H1 (cell line): ENCODE measurements at regions not wholly inside any gene's neighbourhood (a gene's known extent, or its start where the extent isn't known, plus 50 kb on each side); places are given as distances from the start of the nearest gene placed in this dataset.

ENCODE experiments used
- BACH1 ChIP-seq: IDR thresholded peaks from 2 replicates; pipeline ENCODE4 v1.6.1; 2012; ENCODE audit warnings: low read length, improper control_type of control experiment
- CEBPB ChIP-seq: IDR thresholded peaks from 2 replicates; pipeline ENCODE4 v1.6.1; 2012; ENCODE audit warnings: low read depth, low read length
- CTBP2 ChIP-seq: IDR thresholded peaks from 2 replicates; pipeline ENCODE4 v1.7.0; 2011; ENCODE audit warnings: borderline replicate concordance, mild to moderate bottlenecking, moderate library complexity, mixed read lengths, low read length; ENCODE audit not compliant: insufficient read depth, insufficient read length
- RXRA ChIP-seq: IDR thresholded peaks from 2 replicates; pipeline ENCODE4 v1.6.1; 2011; ENCODE audit warnings: low read depth, mild to moderate bottlenecking, low read length, moderate library complexity; ENCODE audit not compliant: insufficient read depth
- TF ChIP-seq, protein P1 (sequence below): fragments of 300-600 bp; sonication (generic); IDR thresholded peaks from 2 replicates; pipeline ENCODE4 v1.7.1; 2012; ENCODE audit warnings: low read length, moderate library complexity, mild to moderate bottlenecking, inconsistent platforms; ENCODE audit not compliant: insufficient replicate concordance

DNA sequence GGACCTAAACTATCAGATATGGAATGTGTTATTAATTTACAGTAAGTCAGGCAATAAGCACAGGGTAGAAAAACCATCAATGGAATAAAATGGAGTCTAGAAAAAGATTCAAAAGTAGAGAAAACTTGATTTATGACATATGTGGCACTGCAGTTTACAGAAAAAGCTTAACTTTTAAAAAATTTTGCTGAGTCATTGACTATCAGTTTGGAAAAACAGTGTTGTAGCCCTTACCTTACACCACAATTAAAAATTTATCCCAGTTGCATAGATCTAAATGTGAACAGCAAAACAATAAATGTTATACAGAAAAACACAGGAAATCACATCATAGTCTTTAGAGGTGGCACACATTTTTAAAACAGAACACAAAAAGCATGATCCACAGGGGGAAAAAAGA, 108.5 kb downstream of the USP22 start (continued):
- TF ChIP-seq, protein P1, sequence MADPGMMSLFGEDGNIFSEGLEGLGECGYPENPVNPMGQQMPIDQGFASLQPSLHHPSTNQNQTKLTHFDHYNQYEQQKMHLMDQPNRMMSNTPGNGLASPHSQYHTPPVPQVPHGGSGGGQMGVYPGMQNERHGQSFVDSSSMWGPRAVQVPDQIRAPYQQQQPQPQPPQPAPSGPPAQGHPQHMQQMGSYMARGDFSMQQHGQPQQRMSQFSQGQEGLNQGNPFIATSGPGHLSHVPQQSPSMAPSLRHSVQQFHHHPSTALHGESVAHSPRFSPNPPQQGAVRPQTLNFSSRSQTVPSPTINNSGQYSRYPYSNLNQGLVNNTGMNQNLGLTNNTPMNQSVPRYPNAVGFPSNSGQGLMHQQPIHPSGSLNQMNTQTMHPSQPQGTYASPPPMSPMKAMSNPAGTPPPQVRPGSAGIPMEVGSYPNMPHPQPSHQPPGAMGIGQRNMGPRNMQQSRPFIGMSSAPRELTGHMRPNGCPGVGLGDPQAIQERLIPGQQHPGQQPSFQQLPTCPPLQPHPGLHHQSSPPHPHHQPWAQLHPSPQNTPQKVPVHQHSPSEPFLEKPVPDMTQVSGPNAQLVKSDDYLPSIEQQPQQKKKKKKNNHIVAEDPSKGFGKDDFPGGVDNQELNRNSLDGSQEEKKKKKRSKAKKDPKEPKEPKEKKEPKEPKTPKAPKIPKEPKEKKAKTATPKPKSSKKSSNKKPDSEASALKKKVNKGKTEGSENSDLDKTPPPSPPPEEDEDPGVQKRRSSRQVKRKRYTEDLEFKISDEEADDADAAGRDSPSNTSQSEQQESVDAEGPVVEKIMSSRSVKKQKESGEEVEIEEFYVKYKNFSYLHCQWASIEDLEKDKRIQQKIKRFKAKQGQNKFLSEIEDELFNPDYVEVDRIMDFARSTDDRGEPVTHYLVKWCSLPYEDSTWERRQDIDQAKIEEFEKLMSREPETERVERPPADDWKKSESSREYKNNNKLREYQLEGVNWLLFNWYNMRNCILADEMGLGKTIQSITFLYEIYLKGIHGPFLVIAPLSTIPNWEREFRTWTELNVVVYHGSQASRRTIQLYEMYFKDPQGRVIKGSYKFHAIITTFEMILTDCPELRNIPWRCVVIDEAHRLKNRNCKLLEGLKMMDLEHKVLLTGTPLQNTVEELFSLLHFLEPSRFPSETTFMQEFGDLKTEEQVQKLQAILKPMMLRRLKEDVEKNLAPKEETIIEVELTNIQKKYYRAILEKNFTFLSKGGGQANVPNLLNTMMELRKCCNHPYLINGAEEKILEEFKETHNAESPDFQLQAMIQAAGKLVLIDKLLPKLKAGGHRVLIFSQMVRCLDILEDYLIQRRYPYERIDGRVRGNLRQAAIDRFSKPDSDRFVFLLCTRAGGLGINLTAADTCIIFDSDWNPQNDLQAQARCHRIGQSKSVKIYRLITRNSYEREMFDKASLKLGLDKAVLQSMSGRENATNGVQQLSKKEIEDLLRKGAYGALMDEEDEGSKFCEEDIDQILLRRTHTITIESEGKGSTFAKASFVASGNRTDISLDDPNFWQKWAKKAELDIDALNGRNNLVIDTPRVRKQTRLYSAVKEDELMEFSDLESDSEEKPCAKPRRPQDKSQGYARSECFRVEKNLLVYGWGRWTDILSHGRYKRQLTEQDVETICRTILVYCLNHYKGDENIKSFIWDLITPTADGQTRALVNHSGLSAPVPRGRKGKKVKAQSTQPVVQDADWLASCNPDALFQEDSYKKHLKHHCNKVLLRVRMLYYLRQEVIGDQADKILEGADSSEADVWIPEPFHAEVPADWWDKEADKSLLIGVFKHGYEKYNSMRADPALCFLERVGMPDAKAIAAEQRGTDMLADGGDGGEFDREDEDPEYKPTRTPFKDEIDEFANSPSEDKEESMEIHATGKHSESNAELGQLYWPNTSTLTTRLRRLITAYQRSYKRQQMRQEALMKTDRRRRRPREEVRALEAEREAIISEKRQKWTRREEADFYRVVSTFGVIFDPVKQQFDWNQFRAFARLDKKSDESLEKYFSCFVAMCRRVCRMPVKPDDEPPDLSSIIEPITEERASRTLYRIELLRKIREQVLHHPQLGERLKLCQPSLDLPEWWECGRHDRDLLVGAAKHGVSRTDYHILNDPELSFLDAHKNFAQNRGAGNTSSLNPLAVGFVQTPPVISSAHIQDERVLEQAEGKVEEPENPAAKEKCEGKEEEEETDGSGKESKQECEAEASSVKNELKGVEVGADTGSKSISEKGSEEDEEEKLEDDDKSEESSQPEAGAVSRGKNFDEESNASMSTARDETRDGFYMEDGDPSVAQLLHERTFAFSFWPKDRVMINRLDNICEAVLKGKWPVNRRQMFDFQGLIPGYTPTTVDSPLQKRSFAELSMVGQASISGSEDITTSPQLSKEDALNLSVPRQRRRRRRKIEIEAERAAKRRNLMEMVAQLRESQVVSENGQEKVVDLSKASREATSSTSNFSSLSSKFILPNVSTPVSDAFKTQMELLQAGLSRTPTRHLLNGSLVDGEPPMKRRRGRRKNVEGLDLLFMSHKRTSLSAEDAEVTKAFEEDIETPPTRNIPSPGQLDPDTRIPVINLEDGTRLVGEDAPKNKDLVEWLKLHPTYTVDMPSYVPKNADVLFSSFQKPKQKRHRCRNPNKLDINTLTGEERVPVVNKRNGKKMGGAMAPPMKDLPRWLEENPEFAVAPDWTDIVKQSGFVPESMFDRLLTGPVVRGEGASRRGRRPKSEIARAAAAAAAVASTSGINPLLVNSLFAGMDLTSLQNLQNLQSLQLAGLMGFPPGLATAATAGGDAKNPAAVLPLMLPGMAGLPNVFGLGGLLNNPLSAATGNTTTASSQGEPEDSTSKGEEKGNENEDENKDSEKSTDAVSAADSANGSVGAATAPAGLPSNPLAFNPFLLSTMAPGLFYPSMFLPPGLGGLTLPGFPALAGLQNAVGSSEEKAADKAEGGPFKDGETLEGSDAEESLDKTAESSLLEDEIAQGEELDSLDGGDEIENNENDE, result no peak
- peak; percentile 45; the same call in 1 of the 2 replicates for TF ChIP-seq BACH1
- TF ChIP-seq RXRA, result no peak
- TF ChIP-seq CTBP2, result no peak
- TF ChIP-seq CEBPB, result no peak
